Panc1 (cell line): ENCODE measurements at regions not wholly inside any gene's neighbourhood (a gene's known extent, or its start where the extent isn't known, plus 50 kb on each side); places are given as distances from the start of the nearest gene placed in this dataset.

Experiments
- ATAC-seq: fragments of 200-7000 bp; cut with Tn5 transposase; 2 replicates; pipeline ENCODE4 v1.9.1; 2020; ENCODE audit warnings: mild to moderate bottlenecking, moderate library complexity
- BruUV-seq: library from RNA; stranded (reverse); fragments of 400-500 nt; replicated peaks from 2 replicates; lab custom pipeline; 2021; lab: Mats Ljungman, UMichigan
- CTCF ChIA-PET: fragments of 300-600 bp; sonication (Branson Sonifier 250); formaldehyde crosslinking; loops from one replicate; lab custom pipeline; 2022; ENCODE audit warnings: antibody characterized with exemption; lab: Charles Lee
- POLR2A ChIA-PET: fragments of 300-600 bp; sonication (Branson Sonifier 250); formaldehyde crosslinking; loops from one replicate; lab custom pipeline; 2022; ENCODE audit warnings: antibody characterized with exemption; lab: Charles Lee
- DNase-seq: peaks from one replicate; pipeline ENCODE4 v3.0.0-alpha.2; 2010; ENCODE audit warnings: low read depth, low spot score
- H3K27ac ChIP-seq: 2 replicates; pipeline ENCODE4 v1.5.1; 2011; ENCODE audit warnings: mild to moderate bottlenecking, low read length, inconsistent platforms
- H3K27me3 ChIP-seq: fragments of 200-500 bp; sonication (Bioruptor generic); 2 replicates; pipeline ENCODE4 v1.6.0; 2014; ENCODE audit warnings: low read length, inconsistent platforms; ENCODE audit not compliant: control insufficient read depth, insufficient read depth
- H3K36me3 ChIP-seq: fragments of 200-500 bp; sonication (Bioruptor generic); 2 replicates; pipeline ENCODE4 v1.5.1; 2014; ENCODE audit warnings: inconsistent platforms, mild to moderate bottlenecking, low read length, moderate library complexity; ENCODE audit not compliant: control insufficient read depth, insufficient read depth
- H3K4me1 ChIP-seq: 2 replicates; pipeline ENCODE4 v1.5.1; 2011; ENCODE audit warnings: inconsistent platforms, mild to moderate bottlenecking, low read length, moderate library complexity; ENCODE audit not compliant: control insufficient read depth, insufficient read depth
- H3K4me3 ChIP-seq, 2 experiments: 2 replicates each; pipeline ENCODE4 v1.5.1; 2011 to 2012; ENCODE audit warnings: low read depth in 2 of 2, low read length in 2 of 2, mild to moderate bottlenecking in 2 of 2, inconsistent platforms in 1 of 2, moderate library complexity in 1 of 2
- H3K9me3 ChIP-seq: fragments of 200-500 bp; sonication (Bioruptor generic); 2 replicates; pipeline ENCODE4 v1.5.1; 2014; ENCODE audit warnings: low read depth, mild to moderate bottlenecking, inconsistent platforms, low read length, moderate library complexity; ENCODE audit not compliant: control insufficient read depth, insufficient read depth
- POLR2AphosphoS5 ChIP-seq: IDR thresholded peaks from 2 replicates; pipeline ENCODE4 v1.6.1; 2012; ENCODE audit warnings: mild to moderate bottlenecking, low read depth, low read length, moderate library complexity
- SIN3A ChIP-seq: IDR thresholded peaks from 2 replicates; pipeline ENCODE4 v1.6.1; 2012; ENCODE audit warnings: low read depth, mild to moderate bottlenecking, low read length, moderate library complexity, borderline replicate concordance; ENCODE audit not compliant: insufficient read depth
- TCF7L2 ChIP-seq: IDR thresholded peaks from 2 replicates; pipeline ENCODE4 v1.6.1; 2011; ENCODE audit warnings: mild to moderate bottlenecking, low read depth, low read length, inconsistent platforms
- in situ Hi-C: cut with HindIII; loops from 2 replicates; pipeline ENCODE4 v1.10.0; 2016; ENCODE audit warnings: low sequenced_read_pairs, low pct_unique_long_range_greater_than_20kb
- intact Hi-C: fragments of 100-400 bp; cut with micrococcal nuclease; formaldehyde crosslinking; loops from one replicate; pipeline ENCODE4 v1.10.0; 2022; ENCODE audit not compliant: unreplicated experiment
- TF ChIP-seq, protein P1 (sequence below), 2 experiments: IDR thresholded peaks; 2 replicates each; pipeline ENCODE4 v1.6.1; 2011 to 2012; ENCODE audit warnings: low read depth in 2 of 2, control low read depth in 1 of 2, low read length in 1 of 2, mild to moderate bottlenecking in 1 of 2, moderate library complexity in 1 of 2; ENCODE audit not compliant: insufficient read depth in 1 of 2
- TF ChIP-seq, protein P2 (sequence below): fragments of 450-650 bp; IDR thresholded peaks from 2 replicates; pipeline ENCODE4 v1.5.1; 2017; ENCODE audit warnings: mild to moderate bottlenecking

DNA sequence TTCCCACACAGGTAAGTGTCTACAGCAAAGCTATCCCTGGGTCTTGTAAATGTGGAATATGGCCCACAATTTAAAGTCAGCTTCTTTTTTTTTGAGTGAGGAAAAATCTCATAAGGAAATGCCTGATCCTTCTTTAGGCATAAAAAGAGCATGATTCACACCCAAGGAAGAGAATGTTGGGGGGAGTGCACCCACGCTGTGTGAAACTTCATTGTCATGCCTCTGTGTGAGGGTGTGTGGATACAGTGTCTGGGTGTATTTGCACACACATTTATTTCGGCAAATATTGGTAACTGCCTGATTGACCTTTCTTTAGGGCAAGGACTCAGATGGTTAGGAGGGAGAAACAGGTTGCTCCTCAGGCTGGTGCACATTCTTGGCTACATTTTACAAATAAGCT is 196.8 kb upstream of the STXBP6 start:
- H3K27ac ChIP-seq = no peak overlapping the region
- intact Hi-C loops (no loop called here), in situ Hi-C loops (no loop called here)
- CTCF ChIA-PET = no interaction called here
- ATAC-seq (no peak), DNase-seq (no peak)
- H3K4me3 ChIP-seq = no peak overlapping the region
- POLR2A ChIA-PET = no interaction called here
- no peaks in the 10 kb centered on the region for H3K27me3 ChIP-seq
- no peak for TF ChIP-seq TCF7L2
- no TSS peak for BruUV-seq
- no peaks in the 10 kb centered on the region for H3K36me3 ChIP-seq
- H3K9me3 ChIP-seq = no peaks in the 10 kb centered on the region
- no peaks in the 10 kb centered on the region for H3K4me1 ChIP-seq

DNA sequence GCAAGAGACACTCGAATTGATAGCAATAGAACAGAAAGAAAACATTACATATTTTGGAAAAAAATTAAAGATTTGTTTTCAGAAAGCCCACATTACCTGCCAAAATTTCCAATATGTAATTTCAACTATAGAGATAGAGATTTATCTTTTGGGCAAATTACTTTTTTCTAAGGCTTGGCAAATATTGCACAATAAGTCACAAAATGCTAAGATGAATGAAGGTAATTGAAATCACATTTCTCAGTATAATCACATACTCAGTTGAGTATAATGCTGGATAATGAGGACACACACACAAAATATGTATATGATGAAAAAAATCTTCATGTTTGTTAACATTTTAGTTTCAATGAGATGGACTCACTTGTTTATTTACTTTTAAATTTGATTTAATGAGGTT is 189.2 kb upstream of the STXBP6 start:
- Histone ChIP-seq H3K27ac (no peak overlapping the region), H3K4me3 (no peak overlapping the region), H3K27me3 (no peaks in the 10 kb centered on the region), H3K36me3 (no peaks in the 10 kb centered on the region), H3K9me3 (no peaks in the 10 kb centered on the region), H3K4me1 (no peaks in the 10 kb centered on the region)
- no peak for ATAC-seq
- intact Hi-C loops (no loop called here), in situ Hi-C loops (no loop called here)
- TF ChIP-seq, protein P1, sequence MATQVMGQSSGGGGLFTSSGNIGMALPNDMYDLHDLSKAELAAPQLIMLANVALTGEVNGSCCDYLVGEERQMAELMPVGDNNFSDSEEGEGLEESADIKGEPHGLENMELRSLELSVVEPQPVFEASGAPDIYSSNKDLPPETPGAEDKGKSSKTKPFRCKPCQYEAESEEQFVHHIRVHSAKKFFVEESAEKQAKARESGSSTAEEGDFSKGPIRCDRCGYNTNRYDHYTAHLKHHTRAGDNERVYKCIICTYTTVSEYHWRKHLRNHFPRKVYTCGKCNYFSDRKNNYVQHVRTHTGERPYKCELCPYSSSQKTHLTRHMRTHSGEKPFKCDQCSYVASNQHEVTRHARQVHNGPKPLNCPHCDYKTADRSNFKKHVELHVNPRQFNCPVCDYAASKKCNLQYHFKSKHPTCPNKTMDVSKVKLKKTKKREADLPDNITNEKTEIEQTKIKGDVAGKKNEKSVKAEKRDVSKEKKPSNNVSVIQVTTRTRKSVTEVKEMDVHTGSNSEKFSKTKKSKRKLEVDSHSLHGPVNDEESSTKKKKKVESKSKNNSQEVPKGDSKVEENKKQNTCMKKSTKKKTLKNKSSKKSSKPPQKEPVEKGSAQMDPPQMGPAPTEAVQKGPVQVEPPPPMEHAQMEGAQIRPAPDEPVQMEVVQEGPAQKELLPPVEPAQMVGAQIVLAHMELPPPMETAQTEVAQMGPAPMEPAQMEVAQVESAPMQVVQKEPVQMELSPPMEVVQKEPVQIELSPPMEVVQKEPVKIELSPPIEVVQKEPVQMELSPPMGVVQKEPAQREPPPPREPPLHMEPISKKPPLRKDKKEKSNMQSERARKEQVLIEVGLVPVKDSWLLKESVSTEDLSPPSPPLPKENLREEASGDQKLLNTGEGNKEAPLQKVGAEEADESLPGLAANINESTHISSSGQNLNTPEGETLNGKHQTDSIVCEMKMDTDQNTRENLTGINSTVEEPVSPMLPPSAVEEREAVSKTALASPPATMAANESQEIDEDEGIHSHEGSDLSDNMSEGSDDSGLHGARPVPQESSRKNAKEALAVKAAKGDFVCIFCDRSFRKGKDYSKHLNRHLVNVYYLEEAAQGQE (IDR thresholded peaks at IDR 0.05; ENCODE audit: insufficient read depth in 1 of 2, low read depth in 2 of 2, low read length in 1 of 2) = no peak
- no peak for TF ChIP-seq POLR2AphosphoS5
- no peak for TF ChIP-seq SIN3A
- TF ChIP-seq, protein P2, sequence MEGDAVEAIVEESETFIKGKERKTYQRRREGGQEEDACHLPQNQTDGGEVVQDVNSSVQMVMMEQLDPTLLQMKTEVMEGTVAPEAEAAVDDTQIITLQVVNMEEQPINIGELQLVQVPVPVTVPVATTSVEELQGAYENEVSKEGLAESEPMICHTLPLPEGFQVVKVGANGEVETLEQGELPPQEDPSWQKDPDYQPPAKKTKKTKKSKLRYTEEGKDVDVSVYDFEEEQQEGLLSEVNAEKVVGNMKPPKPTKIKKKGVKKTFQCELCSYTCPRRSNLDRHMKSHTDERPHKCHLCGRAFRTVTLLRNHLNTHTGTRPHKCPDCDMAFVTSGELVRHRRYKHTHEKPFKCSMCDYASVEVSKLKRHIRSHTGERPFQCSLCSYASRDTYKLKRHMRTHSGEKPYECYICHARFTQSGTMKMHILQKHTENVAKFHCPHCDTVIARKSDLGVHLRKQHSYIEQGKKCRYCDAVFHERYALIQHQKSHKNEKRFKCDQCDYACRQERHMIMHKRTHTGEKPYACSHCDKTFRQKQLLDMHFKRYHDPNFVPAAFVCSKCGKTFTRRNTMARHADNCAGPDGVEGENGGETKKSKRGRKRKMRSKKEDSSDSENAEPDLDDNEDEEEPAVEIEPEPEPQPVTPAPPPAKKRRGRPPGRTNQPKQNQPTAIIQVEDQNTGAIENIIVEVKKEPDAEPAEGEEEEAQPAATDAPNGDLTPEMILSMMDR = no peak
- no peak for TF ChIP-seq TCF7L2
- no peak for DNase-seq
- no TSS peak for BruUV-seq
- ChIA-PET CTCF (interaction anchor here (0.6 kb wide), 1 partner anchor 28 kb away, joined by 3 read pairs; no protein-coding TSS in a partner anchor), POLR2A (no interaction called here)

DNA sequence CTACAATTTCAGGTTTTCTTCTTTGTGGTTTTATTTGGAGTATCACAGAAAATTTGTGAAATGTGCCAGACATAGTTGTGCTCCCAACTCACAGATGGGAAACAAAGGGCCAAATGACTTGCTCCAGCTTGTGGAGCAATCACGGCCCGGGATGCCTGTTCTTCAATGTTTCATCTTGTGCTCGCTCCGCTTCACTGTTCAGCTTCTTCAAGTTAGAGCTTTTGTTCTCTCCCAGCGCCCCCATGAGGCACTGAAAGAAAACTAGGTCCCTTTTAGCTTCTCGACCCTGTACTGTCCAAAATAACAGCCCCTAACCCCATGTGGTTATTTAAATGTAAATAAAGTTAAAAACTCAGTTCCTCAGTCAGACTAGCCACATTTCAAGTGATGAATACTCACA is 187.9 kb upstream of the STXBP6 start:
- no TSS peak for BruUV-seq
- H3K4me3 ChIP-seq = no peak overlapping the region
- CTCF ChIA-PET = no interaction called here
- POLR2A ChIA-PET = interaction anchor here (0.7 kb wide), 1 partner anchor 105 kb away, joined by 7 read pairs; no protein-coding TSS in a partner anchor
- intact Hi-C loops = no loop called here
- H3K36me3 ChIP-seq = no peaks in the 10 kb centered on the region
- ATAC-seq (no peak), DNase-seq (no peak)
- no peak overlapping the region for H3K27ac ChIP-seq
- no peaks in the 10 kb centered on the region for H3K27me3 ChIP-seq
- in situ Hi-C loops = no loop called here
- H3K4me1 ChIP-seq = no peaks in the 10 kb centered on the region
- TF ChIP-seq SIN3A = no peak
- TF ChIP-seq, protein P1 (IDR thresholded peaks at IDR 0.05; ENCODE audit: insufficient read depth in 1 of 2, low read depth in 2 of 2, low read length in 1 of 2) = no peak
- TF ChIP-seq, protein P2 = peak; percentile 6; the same call in 1 of the 2 replicates
- no peak for TF ChIP-seq POLR2AphosphoS5
- TF ChIP-seq TCF7L2 = no peak
- H3K9me3 ChIP-seq = no peaks in the 10 kb centered on the region
